Trophoblast cell (in vitro differentiated cells and primary cell): ENCODE measurements at regions not wholly inside any gene's neighbourhood (a gene's known extent, or its start where the extent isn't known, plus 50 kb on each side); places are given as distances from the start of the nearest gene placed in this dataset.

Experiments used
- DNase-seq, 2 donors: peaks; one replicate each; pipeline ENCODE4 v3.0.0-alpha.2; 2016
- H2AFZ ChIP-seq: 2 replicates; pipeline ENCODE4 v1.6.1; 2013; ENCODE audit warnings: low read length, moderate library complexity, mild to moderate bottlenecking; ENCODE audit not compliant: insufficient read depth, poor library complexity
- H2AK5ac ChIP-seq: 2 replicates; pipeline ENCODE4 v1.6.1; 2013; ENCODE audit warnings: mild to moderate bottlenecking, low read length
- H2BK120ac ChIP-seq: 2 replicates; pipeline ENCODE4 v1.6.1; 2013; ENCODE audit warnings: low read length, mild to moderate bottlenecking, moderate library complexity; ENCODE audit not compliant: insufficient read depth, poor library complexity
- H2BK12ac ChIP-seq: 2 replicates; pipeline ENCODE4 v1.6.1; 2013; ENCODE audit warnings: mild to moderate bottlenecking, low read length, moderate library complexity
- H2BK5ac ChIP-seq: 2 replicates; pipeline ENCODE4 v1.6.1; 2013; ENCODE audit warnings: low read length, low read depth, moderate library complexity, mild to moderate bottlenecking; ENCODE audit not compliant: poor library complexity
- H3K14ac ChIP-seq: 2 replicates; pipeline ENCODE4 v1.6.1; 2013; ENCODE audit warnings: mild to moderate bottlenecking, low read length
- H3K18ac ChIP-seq: 2 replicates; pipeline ENCODE4 v1.6.1; 2013; ENCODE audit warnings: mild to moderate bottlenecking, low read length
- H3K23ac ChIP-seq: 2 replicates; pipeline ENCODE4 v1.6.1; 2013; ENCODE audit warnings: low read length
- H3K27ac ChIP-seq: 2 replicates; pipeline ENCODE4 v1.5.1; 2013; ENCODE audit warnings: low read depth, mild to moderate bottlenecking, inconsistent platforms, low read length, moderate library complexity
- H3K27me3 ChIP-seq: 2 replicates; pipeline ENCODE4 v1.6.1; 2013; ENCODE audit warnings: inconsistent platforms, mild to moderate bottlenecking, low read length, moderate library complexity; ENCODE audit not compliant: insufficient read depth
- H3K36me3 ChIP-seq, 2 experiments: 1 replicate in 1 of 2; 2 replicates in 1 of 2; pipeline ENCODE4 v1.6.1; 2013; ENCODE audit warnings: low read length in 2 of 2, mild to moderate bottlenecking in 2 of 2, moderate library complexity in 1 of 2; ENCODE audit not compliant: insufficient read depth in 2 of 2, control insufficient read depth in 1 of 2
- H3K4ac ChIP-seq: 2 replicates; pipeline ENCODE4 v1.6.1; 2013; ENCODE audit warnings: low read depth, mild to moderate bottlenecking, low read length, moderate library complexity
- H3K4me1 ChIP-seq, 2 experiments: 1 replicate in 1 of 2; 2 replicates in 1 of 2; pipeline ENCODE4 v1.6.1; 2013; ENCODE audit warnings: low read length in 2 of 2, mild to moderate bottlenecking in 2 of 2, moderate library complexity in 1 of 2; ENCODE audit not compliant: insufficient read depth in 2 of 2, control insufficient read depth in 1 of 2
- H3K4me2 ChIP-seq: 2 replicates; pipeline ENCODE4 v1.6.1; 2013; ENCODE audit warnings: inconsistent platforms, mild to moderate bottlenecking, low read length, moderate library complexity
- H3K4me3 ChIP-seq: 2 replicates; pipeline ENCODE4 v1.5.1; 2013; ENCODE audit warnings: mild to moderate bottlenecking, low read depth, low read length, inconsistent platforms
- H3K79me1 ChIP-seq: one replicate; pipeline ENCODE4 v1.6.1; 2013; ENCODE audit warnings: low read length
- H3K79me2 ChIP-seq: 2 replicates; pipeline ENCODE4 v1.6.1; 2013; ENCODE audit warnings: low read length, mild to moderate bottlenecking; ENCODE audit not compliant: control insufficient read depth, insufficient read depth, poor library complexity
- H3K9ac ChIP-seq: 2 replicates; pipeline ENCODE4 v1.6.1; 2013; ENCODE audit warnings: mild to moderate bottlenecking, low read length
- H3K9me3 ChIP-seq: 2 replicates; pipeline ENCODE4 v1.6.1; 2013; ENCODE audit warnings: low read depth, mild to moderate bottlenecking, control low read depth, inconsistent platforms, low read length; ENCODE audit not compliant: insufficient read depth
- H4K12ac ChIP-seq: 2 replicates; pipeline ENCODE4 v1.6.1; 2013; ENCODE audit warnings: low read depth, mild to moderate bottlenecking, low read length, moderate library complexity
- H4K8ac ChIP-seq: 2 replicates; pipeline ENCODE4 v1.6.1; 2013; ENCODE audit warnings: low read depth, mild to moderate bottlenecking, low read length, moderate library complexity
- H4K91ac ChIP-seq: one replicate; pipeline ENCODE4 v1.6.1; 2013; ENCODE audit warnings: low read depth, mild to moderate bottlenecking, low read length, moderate library complexity
- WGBS: extraction: QIAGEN DNeasy Blood & Tissue Kit; methylation state at CpG from one replicate; pipeline ENCODE4 v1.1.7; 2013; ENCODE audit warnings: missing lambda C conversion rate; ENCODE audit not compliant: insufficient read length, insufficient coverage; ENCODE audit errors: extremely low coverage; 5-methylcytosine and 5-hydroxymethylcytosine counted together

DNA sequence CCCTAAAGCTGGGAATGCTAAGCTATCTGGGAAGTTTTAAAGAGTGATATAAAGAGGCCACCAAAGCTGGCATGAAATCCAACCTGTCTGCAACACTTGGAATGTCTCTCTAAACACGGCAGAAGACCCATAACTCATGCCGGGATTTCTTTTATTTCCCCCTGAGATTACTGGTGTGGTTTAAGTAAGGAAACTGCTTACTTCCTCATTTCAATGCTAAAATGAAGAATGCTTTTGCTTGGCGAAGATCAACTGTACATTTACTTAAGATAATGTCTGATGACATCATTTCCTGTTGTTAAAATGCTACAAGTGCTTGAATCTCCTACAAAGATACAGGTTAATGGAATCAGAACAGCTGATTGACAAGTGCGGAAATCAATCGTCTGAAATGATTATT lies 353.8 kb upstream of the SALL3 start:
- Histone ChIP-seq H3K27ac (no peak overlapping the region), H3K4me3 (no peak overlapping the region), H3K4me2 (no peak overlapping the region), H3K23ac (no peak overlapping the region), H2AK5ac (no peak overlapping the region), H4K91ac (no peak overlapping the region), H4K8ac (no peak overlapping the region), H3K79me2 (no peaks in the 10 kb centered on the region), H3K14ac (no peak overlapping the region), H2BK5ac (no peak overlapping the region), H3K27me3 (no peaks in the 10 kb centered on the region), H3K18ac (no peak overlapping the region), H3K79me1 (no peaks in the 10 kb centered on the region), H4K12ac (no peak overlapping the region), H2BK120ac (no peak overlapping the region), H2AFZ (no peak overlapping the region), H3K4me1 (no peaks in the 10 kb centered on the region), H3K36me3 (no peaks in the 10 kb centered on the region), H3K4ac (no peak overlapping the region), H3K9ac (no peak overlapping the region), H3K9me3 (peaks cover 11% of the 10 kb centered on the region), H2BK12ac (no peak overlapping the region)
- no peak for DNase-seq
- WGBS: no CpG with 5 or more reads among the region's 5 CpGs

DNA sequence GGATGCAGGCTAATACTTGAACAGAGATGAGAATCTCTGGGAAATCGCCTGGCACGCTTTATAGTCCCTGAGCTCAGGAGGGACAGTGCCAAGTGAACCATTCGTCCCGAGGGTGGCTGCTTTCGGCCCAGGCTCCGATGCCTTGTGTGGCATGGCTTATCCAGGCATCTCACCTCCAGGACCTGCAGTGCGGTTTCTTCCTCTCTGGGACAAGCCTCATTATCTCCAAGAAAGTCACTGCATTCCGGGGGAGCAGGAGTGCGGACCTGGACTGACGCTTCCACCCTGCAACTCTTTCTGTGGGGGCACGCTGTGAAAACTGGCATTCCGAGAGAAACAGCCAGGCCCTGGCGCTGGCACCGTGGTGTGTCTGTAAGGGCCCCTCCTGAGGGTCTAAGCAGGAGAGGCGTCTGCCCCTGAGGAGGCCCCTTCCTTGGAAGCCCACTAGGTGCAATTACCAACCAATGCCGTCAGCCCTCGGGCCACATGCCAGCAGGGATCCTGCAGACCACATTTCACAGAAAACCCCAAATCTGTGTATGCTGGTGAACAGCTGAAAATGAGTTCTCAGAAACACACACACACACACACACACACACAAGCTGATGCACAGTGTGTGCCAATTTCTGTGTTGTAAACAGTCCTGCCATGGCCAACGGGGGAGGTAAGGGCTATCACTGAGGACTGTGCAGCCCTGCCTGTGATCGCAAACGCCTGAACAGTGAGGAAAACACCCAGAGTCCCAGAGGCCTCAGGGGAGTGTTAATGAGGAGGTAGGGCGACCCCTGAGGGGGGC lies 351.9 kb upstream of the SALL3 start:
- H3K4me2 ChIP-seq: no peak overlapping the region
- no peak overlapping the region for H3K4ac ChIP-seq
- no peak overlapping the region for H3K14ac ChIP-seq
- H3K9ac ChIP-seq: no peak overlapping the region
- H3K79me2 ChIP-seq: no peaks in the 10 kb centered on the region
- H3K9me3 ChIP-seq: peaks cover 8% of the 10 kb centered on the region
- H3K23ac ChIP-seq: no peak overlapping the region
- no peak overlapping the region for H4K8ac ChIP-seq
- H3K79me1 ChIP-seq: no peaks in the 10 kb centered on the region
- no peak overlapping the region for H4K91ac ChIP-seq
- no peaks in the 10 kb centered on the region for H3K36me3 ChIP-seq
- no peak overlapping the region for H2BK12ac ChIP-seq
- H3K18ac ChIP-seq: no peak overlapping the region
- no CpG with 5 or more reads among the region's 21 CpGs for WGBS
- H3K27ac ChIP-seq: no peak overlapping the region
- no peak overlapping the region for H4K12ac ChIP-seq
- H3K4me3 ChIP-seq: no peak overlapping the region
- no peak overlapping the region for H2AK5ac ChIP-seq
- no peak overlapping the region for H2BK120ac ChIP-seq
- H2BK5ac ChIP-seq: no peak overlapping the region
- no peaks in the 10 kb centered on the region for H3K4me1 ChIP-seq
- no peaks in the 10 kb centered on the region for H3K27me3 ChIP-seq
- H2AFZ ChIP-seq: no peak overlapping the region
- DNase-seq: no peak

DNA sequence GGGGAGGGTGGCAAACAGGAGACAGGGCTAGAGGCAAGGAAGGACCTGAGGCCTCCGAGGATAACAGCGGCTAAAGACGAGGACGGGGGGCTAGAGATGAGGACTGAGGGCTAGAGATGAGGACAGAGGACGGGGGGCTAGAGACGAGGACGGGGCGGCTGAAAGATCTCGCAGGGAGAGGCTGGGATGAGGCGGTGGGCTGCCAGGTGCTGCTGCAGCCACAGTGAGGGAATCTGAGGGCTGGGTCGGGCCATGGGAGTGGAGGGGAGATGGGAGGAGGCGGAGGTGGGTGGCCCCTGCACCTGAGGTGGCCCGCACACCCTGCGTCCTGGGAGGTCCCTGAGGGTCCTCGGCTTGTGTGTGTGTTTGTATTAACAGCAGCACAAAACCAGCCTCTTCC lies 350.2 kb upstream of the SALL3 start:
- H2AFZ ChIP-seq: no peak overlapping the region
- H2BK12ac ChIP-seq: no peak overlapping the region
- H3K79me1 ChIP-seq: no peaks in the 10 kb centered on the region
- no CpG with 5 or more reads among the region's 15 CpGs for WGBS
- H3K18ac ChIP-seq: no peak overlapping the region
- no peak overlapping the region for H3K4me3 ChIP-seq
- no peak overlapping the region for H2AK5ac ChIP-seq
- no peaks in the 10 kb centered on the region for H3K36me3 ChIP-seq
- no peak overlapping the region for H4K91ac ChIP-seq
- H3K9me3 ChIP-seq: peaks cover 8% of the 10 kb centered on the region
- no peak overlapping the region for H3K4ac ChIP-seq
- H3K9ac ChIP-seq: no peak overlapping the region
- no peak overlapping the region for H3K14ac ChIP-seq
- no peaks in the 10 kb centered on the region for H3K27me3 ChIP-seq
- no peak overlapping the region for H3K23ac ChIP-seq
- H3K4me1 ChIP-seq: no peaks in the 10 kb centered on the region
- no peak overlapping the region for H3K27ac ChIP-seq
- no peaks in the 10 kb centered on the region for H3K79me2 ChIP-seq
- no peak overlapping the region for H3K4me2 ChIP-seq
- no peak overlapping the region for H2BK120ac ChIP-seq
- H4K12ac ChIP-seq: no peak overlapping the region
- no peak overlapping the region for H4K8ac ChIP-seq
- H2BK5ac ChIP-seq: no peak overlapping the region
- DNase-seq: no peak

DNA sequence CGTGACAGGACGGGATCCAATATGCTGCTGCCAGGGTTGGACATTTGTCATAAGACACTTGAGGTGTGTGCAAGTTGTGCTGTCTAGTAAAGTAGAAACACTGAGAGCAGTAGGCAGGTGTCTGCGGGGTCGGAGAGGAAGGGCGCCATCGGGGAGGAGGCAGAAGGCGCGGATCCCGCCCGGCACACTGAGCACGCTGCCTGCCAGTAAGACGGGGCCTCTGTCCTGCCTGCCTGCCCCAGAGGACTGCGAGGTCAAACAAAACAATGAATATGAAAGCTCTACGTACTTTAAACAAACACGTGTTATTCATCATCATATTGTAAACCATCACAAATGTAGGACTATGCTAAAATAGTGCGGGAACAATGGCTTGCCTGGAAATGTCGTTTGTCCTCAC lies 349.3 kb upstream of the SALL3 start:
- H3K14ac ChIP-seq: no peak overlapping the region
- no peak overlapping the region for H2AFZ ChIP-seq
- no peak overlapping the region for H3K18ac ChIP-seq
- H2BK120ac ChIP-seq: no peak overlapping the region
- H2BK12ac ChIP-seq: no peak overlapping the region
- no peak for DNase-seq
- H3K9ac ChIP-seq: no peak overlapping the region
- no peak overlapping the region for H4K91ac ChIP-seq
- H3K27ac ChIP-seq: no peak overlapping the region
- no peak overlapping the region for H4K12ac ChIP-seq
- H3K4me2 ChIP-seq: no peak overlapping the region
- WGBS: no CpG with 5 or more reads among the region's 17 CpGs
- H3K4me1 ChIP-seq: no peaks in the 10 kb centered on the region
- no peak overlapping the region for H2AK5ac ChIP-seq
- no peak overlapping the region for H3K4ac ChIP-seq
- no peaks in the 10 kb centered on the region for H3K79me2 ChIP-seq
- H4K8ac ChIP-seq: no peak overlapping the region
- no peak overlapping the region for H2BK5ac ChIP-seq
- H3K79me1 ChIP-seq: no peaks in the 10 kb centered on the region
- H3K23ac ChIP-seq: no peak overlapping the region
- no peaks in the 10 kb centered on the region for H3K36me3 ChIP-seq
- H3K9me3 ChIP-seq: peaks cover 8% of the 10 kb centered on the region
- H3K27me3 ChIP-seq: no peaks in the 10 kb centered on the region
- H3K4me3 ChIP-seq: no peak overlapping the region
